Ammon's horn (tissue), 1 donor: ENCODE measurements at regions not wholly inside any gene's neighbourhood (a gene's known extent, or its start where the extent isn't known, plus 50 kb on each side); places are given as distances from the start of the nearest gene placed in this dataset.

Experiments used
- DNase-seq: peaks from one replicate; pipeline ENCODE4 v3.0.0-alpha.2; 2016; ENCODE audit warnings: low spot score

GRCh38 chr2:9082158-9082557 is 78.7 kb upstream of the MBOAT2 start:
- no peak for DNase-seq

DNA sequence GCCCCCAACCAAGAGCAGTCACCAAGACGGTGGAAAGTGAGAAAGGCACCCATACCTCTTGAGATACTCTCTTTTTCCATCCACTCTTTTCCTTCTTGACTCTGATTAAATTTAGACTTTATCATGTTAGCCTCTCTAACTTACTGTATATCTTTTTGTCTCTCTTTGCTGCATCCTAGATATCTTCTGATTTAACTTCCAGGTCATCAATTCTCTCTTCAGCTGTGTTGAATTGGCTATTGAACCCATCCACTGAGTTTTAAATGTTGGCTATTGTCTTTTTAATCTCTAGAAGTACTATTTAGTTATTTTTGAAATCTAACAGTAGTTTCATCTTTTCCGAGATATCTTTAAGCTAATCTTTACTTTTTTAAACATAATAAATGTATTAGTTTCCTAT is 78.3 kb upstream of the MBOAT2 start:
- DNase-seq, result no peak

- no peak for DNase-seq
Observed at GRCh38 chr2:9078405-9078804, 74.9 kb upstream of the MBOAT2 start.

- DNase-seq, result no peak
Observed at GRCh38 chr2:9077691-9078090, 74.2 kb upstream of the MBOAT2 start.

DNA sequence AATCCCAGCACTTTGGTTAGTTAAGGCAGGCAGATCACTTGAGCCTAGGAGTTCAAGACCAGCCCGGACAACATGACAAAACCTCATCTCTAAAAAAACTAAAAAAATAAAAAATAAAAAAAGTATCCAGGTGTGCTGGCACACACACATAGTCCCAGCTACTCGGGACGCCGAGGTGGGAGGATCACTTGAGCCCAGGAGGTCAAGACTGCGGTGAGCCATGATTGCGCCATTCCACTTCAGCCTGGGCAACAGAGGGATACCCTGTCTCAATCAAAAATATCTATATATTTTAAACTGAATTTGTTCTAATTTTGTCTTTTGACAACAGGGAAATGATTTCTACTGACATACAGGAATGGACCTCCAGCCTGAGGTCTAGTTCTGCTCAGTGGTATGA is 73.3 kb upstream of the MBOAT2 start:
- DNase-seq, result no peak

DNA sequence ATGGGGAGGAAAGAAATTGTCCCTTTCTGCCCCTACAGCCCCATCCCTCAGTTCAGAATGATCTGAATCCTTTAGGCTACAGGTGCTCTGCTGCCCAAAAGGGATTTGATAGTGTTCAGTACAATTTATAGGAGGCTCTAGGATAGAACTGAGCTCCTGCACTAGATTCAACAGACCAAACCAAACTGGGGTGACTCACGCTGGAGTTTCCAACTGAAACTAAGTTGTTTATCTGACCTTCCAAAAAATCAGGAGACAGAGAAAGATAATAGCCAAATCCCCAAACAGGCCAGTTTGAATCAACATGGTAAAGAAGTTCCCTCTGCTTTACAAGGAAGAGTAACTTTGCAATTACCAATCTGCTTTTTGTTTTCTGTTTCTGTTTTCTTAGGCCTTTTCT is 72.7 kb upstream of the MBOAT2 start:
- DNase-seq, result no peak

DNA sequence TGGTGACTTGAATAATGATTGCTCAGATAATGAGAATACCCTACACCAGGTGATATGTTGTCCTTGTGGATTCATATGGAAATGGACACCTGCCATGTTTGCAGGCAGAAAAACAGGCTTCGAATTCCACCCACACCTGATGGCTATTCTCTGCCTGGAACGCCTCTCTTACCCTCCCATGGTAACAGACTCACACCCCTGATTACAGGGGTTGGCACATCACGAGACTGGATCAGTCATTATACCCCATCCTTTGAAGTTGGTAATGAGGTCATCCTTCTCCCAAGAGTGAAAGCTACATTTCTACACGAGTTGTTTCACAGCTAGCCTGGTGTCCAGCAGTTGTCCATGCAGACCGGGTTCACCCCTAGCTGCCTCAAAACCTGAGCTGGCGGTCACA is 71.4 kb upstream of the MBOAT2 start:
- DNase-seq, result no peak

DNA sequence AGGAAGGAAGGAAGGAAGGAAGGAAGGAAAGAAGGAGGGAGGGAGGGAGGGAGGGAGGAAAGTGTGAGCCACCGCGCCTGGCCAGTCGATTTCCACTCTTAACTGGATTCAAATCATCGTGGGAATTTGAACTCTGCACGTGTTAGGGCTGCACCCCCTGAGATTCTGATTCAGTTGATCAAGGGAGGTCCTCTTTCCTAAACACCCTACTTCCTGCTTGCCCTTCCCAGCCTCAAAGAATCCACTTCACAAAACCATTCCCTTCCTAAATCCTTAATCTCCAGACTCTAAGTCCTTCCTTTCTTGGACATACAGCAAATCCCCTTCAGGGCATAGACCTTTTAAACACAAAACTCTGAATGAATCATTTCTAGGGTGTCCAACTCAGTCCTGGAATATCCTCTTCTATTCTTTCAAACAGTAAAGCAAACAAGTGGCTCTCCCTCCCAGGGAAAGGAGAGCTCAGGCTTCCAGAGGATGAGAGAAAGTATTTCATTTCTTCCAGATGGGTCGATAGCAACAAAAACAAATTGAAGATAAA is 68.2 kb upstream of the MBOAT2 start:
- no peak for DNase-seq

DNA sequence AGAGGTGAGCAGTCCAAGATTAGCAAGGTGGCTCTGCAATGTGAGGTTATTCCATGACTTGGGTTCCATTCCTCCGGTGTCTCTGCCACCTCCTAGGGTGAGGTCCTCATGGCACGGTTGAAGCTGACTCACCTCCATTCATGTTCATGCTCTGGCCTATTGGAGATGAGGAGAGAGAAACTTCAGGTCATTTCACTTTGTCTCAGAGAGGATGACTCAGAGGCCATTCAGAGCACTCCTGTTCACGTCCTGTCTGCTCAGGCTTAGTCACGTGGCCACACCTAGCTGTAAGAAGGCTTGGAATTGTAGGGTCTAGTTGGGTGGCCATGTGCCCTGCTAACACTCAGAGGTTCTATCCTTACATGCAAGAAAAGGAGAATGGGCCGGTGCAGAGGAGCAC is 67.5 kb upstream of the MBOAT2 start:
- DNase-seq, result no peak

GRCh38 chr2:9069543-9069942 is 66.1 kb upstream of the MBOAT2 start:
- no peak for DNase-seq

GRCh38 chr2:9065901-9066300 is 62.4 kb upstream of the MBOAT2 start:
- no peak for DNase-seq

GRCh38 chr2:9063023-9063606 is 59.6 kb upstream of the MBOAT2 start:
- no peak for DNase-seq

GRCh38 chr2:9060819-9061218 is 57.3 kb upstream of the MBOAT2 start:
- no peak for DNase-seq

DNA sequence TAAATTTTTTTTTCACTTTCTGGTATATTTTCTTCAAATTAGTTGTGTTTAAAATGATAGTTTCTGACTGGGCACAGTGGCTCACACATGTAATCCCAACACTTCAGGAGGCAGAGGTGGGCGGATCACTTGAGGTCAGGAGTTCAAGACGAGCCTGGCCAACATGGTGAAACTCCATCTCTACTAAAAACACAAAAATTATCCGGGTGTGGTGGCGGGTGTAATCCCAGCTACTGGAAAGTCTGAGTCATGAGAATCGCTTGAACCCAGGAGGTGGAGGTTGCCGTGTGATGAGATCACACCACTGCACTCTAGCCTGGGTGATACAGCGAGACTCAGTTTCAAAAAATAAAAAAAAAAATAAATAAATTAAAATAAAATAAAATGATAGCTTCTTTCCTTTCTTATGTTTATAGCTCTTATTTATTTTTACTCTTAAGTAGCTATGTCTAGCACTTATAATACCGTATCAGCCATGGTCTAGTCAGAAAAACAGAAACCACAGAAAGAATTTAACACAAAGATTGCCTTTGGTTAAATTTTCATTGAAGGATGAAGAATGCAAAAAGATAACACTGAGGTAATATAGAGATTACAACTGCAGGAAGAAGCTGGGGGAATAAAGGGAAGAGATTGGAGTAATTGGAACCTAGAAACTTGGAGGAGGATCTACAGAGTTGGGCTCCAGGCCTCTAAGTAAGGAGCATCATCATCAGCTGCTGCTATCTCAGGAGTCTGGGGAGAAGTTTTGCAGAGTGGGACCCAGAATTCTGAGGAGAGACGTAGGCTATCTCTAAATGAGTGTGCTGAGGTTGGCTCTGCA is 54.7 kb upstream of the MBOAT2 start:
- DNase-seq, result no peak

DNA sequence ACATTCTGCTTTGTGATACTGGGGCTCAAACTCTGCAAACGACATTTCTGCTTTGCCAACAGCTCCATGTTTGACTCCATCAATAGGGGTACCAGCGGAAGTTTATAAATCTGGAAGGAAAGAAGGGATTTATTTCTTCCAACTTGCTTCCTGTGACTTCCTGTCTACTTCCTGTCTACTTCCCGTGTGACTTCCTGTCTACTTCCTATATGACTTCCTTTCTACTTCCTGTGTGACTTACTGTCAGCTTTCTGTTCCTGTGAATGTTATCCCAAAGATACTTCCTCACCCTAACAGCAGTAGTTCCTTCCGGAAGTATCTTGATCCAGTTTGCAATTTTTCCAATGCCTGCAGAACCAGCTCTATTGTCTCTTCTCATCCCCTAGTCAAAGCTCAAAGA is 52.0 kb upstream of the MBOAT2 start:
- no peak for DNase-seq

DNA sequence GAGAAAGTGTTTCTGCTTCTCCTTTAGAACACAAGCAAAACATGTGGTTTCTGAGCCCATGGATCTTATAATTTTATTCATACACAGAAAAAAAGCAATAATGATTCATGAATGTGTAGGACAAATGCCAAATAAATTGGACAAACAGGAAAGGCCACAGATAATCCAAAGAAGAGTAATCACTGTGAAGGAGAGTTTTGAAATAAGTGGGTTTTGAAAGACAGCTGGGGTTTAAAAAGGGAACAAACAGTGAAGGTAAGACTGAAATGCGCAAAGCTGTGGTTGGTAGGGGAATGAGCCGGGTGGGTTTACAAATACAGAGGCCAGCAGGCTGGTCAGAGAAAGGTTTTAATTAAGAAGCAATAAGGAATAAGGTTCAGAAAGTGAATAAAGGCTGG is 50.0 kb upstream of the MBOAT2 start:
- no peak for DNase-seq
